HUES48 (cell line): ENCODE measurements at regions not wholly inside any gene's neighbourhood (a gene's known extent, or its start where the extent isn't known, plus 50 kb on each side); places are given as distances from the start of the nearest gene placed in this dataset.
A peak's percentile ranks its signal among the peaks of the same experiment; 100 is the strongest.
"Not testable (repeated sequence)": the region's sequence is repeated elsewhere in the genome, so short reads cannot be mapped to it uniquely, and the experiment has no call there.

Experiments used
- H3K27ac ChIP-seq: one replicate; pipeline ENCODE4 v1.7.0; 2013; ENCODE audit warnings: low read depth, low read length, inconsistent platforms
- H3K27me3 ChIP-seq: 2 replicates; pipeline ENCODE4 v1.6.1; 2013; ENCODE audit warnings: mild to moderate bottlenecking, low read length; ENCODE audit not compliant: control insufficient read depth, insufficient read depth
- H3K36me3 ChIP-seq: 2 replicates; pipeline ENCODE4 v1.6.1; 2013; ENCODE audit warnings: low read length; ENCODE audit not compliant: control insufficient read depth, insufficient read depth
- H3K4me1 ChIP-seq: 2 replicates; pipeline ENCODE4 v1.6.1; 2013; ENCODE audit warnings: mild to moderate bottlenecking, low read length; ENCODE audit not compliant: control insufficient read depth, insufficient read depth
- H3K4me3 ChIP-seq: 2 replicates; pipeline ENCODE4 v1.5.1; 2013; ENCODE audit warnings: mild to moderate bottlenecking, low read depth, low read length
- H3K9ac ChIP-seq: 2 replicates; pipeline ENCODE4 v1.6.1; 2013; ENCODE audit warnings: mild to moderate bottlenecking, low read depth, low read length, moderate library complexity
- H3K9me3 ChIP-seq: 2 replicates; pipeline ENCODE4 v1.6.1; 2013; ENCODE audit warnings: low read length; ENCODE audit not compliant: control insufficient read depth, insufficient read depth

DNA sequence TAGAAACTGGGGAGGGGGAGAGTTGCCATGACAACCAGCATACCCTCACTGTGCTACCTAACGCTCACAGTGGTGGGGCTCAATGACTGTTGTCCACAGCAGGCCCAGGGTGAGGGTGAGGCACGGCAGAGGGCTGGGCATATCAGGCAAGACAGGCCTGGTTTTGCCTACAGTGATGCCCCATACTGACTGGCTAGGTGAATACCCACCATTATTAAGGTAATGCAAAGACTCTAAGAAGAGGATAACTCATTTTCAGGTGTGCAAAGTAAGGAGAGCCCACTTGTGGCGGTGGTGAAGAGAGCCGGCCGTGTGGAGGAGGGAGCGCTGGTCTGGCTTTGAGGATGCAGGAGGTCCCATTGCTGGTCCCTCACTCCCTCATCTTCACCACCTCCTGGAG is 422.3 kb downstream of the FUT8 start:
- Histone ChIP-seq H3K27ac (peak overlapping the region; percentile 7), H3K4me1 (peaks cover 25% of the 10 kb centered on the region), H3K36me3 (no peaks in the 10 kb centered on the region), H3K27me3 (no peaks in the 10 kb centered on the region), H3K9me3 (no peaks in the 10 kb centered on the region), H3K9ac (no peak overlapping the region), H3K4me3 (no peak overlapping the region)

DNA sequence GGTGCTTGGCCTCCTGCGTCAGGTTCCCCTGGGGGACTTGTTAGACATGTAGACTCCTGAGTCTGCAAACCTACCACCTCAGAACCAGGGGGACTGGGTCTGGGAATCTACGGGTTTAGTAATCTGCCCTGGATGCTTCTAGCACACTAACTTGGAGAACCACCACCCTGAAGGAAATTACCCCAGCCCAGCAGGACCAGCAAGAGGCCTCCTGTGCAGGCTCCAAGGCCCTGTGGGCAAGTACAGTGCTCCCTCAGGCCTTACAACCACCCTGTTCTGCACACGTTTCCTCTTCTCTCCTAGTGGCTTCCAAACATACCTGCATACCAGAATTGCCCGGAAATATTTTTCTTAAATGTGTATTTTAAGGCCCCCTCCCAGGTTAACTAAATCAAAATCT is 423.0 kb downstream of the FUT8 start:
- H3K4me1 ChIP-seq, result peaks cover 25% of the 10 kb centered on the region
- H3K4me3 ChIP-seq, result no peak overlapping the region
- no peaks in the 10 kb centered on the region for H3K9me3 ChIP-seq
- no peak overlapping the region for H3K9ac ChIP-seq
- no peaks in the 10 kb centered on the region for H3K36me3 ChIP-seq
- no peak overlapping the region for H3K27ac ChIP-seq
- no peaks in the 10 kb centered on the region for H3K27me3 ChIP-seq

DNA sequence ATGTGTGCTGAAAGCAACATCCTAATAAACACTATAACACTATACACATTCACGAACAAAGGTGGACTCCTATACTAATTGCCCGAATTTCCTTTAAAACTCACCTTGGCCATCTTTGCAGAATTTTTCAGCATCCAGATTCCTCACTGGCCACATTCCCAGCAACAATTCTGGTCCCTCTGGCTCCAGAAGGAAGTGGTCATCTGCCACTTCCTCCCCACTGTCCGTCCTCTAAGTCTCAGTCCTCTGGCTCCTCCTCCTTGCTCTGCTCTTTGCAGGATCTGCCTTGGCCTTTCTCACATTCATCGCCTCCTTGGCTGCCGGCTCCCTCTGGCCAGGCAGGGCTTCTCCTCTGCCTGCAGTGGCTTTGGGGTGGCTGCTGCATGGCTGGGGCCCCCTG is 426.0 kb downstream of the FUT8 start:
- no peak overlapping the region for H3K27ac ChIP-seq
- H3K27me3 ChIP-seq, result no peaks in the 10 kb centered on the region
- H3K4me3 ChIP-seq, result no peak overlapping the region
- peaks cover 16% of the 10 kb centered on the region for H3K4me1 ChIP-seq
- H3K9ac ChIP-seq, result no peak overlapping the region
- no peaks in the 10 kb centered on the region for H3K36me3 ChIP-seq
- no peaks in the 10 kb centered on the region for H3K9me3 ChIP-seq

DNA sequence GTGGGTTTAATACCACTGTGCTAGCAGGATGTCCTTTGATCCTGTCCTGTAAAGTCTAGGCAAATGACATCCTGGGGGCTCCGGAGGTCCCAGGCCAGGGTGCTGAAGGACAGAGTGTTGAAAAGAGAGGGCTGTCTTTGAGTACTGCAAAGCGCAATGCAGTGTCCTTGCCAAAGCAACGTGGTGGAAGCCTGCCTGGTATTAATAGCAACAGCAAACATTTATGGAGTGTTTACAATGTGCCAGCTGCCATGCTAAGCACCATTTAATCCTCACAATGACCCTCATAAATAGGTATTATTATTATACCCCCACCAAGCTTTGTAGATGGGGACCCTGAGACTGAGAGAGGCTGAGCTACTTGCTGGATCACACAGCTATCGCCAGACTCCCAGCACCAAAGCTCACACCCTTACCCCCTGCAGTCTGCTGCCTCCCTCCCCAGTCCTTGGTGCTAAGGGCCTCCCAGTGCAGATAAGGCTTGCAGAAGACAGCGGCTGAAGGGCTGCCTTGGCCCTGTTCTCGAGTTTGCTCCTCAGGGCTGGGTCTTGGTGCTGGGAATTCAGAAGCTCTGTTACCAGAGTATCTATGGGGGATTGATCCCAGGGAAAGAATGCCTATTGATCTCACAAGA is 427.7 kb downstream of the FUT8 start:
- H3K4me1 ChIP-seq, result peaks cover 4% of the 10 kb centered on the region
- no peaks in the 10 kb centered on the region for H3K27me3 ChIP-seq
- no peaks in the 10 kb centered on the region for H3K36me3 ChIP-seq
- no peaks in the 10 kb centered on the region for H3K9me3 ChIP-seq
- no peak overlapping the region for H3K27ac ChIP-seq
- no peak overlapping the region for H3K4me3 ChIP-seq
- H3K9ac ChIP-seq, result no peak overlapping the region

DNA sequence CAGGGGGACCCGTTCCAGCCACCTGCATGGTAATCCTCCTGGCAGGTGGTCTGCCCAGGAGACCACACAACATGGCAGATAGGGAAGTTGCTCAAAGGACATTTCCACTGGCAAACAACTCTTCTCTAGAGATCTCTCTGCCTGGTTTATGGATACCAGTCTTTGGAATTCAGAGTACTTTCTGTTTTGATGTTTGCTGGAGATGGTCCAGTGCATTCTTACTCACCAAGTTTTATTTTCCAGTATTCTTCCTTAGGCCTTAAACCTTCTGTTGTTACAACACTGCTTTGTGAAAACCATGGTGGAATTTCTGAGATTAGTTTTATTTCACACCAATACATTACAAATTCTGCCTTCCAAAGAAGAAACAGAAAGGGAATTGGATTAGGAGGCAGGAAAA is 428.3 kb downstream of the FUT8 start:
- Histone ChIP-seq H3K4me1 (peaks cover 3% of the 10 kb centered on the region; the same call in 1 of the 2 replicates), H3K36me3 (no peaks in the 10 kb centered on the region), H3K27me3 (no peaks in the 10 kb centered on the region), H3K4me3 (no peak overlapping the region), H3K9ac (no peak overlapping the region), H3K27ac (no peak overlapping the region), H3K9me3 (no peaks in the 10 kb centered on the region)

DNA sequence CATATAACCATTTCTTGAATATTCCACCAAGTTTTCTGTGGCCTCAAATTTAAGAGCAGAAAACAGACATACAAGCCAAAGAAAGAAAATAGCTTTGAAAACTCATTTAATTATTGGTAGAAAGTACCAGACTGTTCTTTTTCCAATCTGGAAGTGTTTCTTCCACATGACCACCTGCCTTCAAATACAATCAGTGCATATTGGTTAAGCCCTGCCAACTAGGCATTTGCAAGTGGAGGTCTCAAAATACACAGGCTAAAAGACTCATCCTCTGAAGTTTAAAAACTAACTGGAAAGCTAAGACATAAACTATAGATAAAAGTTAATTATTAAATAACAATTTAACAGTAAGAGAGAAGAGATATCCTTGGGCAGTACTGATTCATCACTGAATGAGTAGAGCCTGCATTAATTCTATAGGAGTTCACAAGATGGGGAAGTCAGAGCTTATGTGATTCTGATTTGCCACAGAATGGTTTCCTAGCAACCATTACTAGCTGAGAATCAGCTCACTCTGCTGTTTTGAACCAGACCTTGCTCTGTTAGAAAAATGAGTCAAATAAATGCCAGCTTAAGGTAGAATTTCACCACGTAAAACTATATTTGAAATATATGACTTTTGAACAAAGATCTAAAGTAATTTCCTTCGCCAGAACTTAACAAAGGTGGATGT is 433.8 kb downstream of the FUT8 start:
- Histone ChIP-seq H3K9me3 (no peaks in the 10 kb centered on the region), H3K4me3 (no peak overlapping the region), H3K27me3 (no peaks in the 10 kb centered on the region), H3K36me3 (no peaks in the 10 kb centered on the region), H3K9ac (no peak overlapping the region), H3K4me1 (no peaks in the 10 kb centered on the region), H3K27ac (no peak overlapping the region)

DNA sequence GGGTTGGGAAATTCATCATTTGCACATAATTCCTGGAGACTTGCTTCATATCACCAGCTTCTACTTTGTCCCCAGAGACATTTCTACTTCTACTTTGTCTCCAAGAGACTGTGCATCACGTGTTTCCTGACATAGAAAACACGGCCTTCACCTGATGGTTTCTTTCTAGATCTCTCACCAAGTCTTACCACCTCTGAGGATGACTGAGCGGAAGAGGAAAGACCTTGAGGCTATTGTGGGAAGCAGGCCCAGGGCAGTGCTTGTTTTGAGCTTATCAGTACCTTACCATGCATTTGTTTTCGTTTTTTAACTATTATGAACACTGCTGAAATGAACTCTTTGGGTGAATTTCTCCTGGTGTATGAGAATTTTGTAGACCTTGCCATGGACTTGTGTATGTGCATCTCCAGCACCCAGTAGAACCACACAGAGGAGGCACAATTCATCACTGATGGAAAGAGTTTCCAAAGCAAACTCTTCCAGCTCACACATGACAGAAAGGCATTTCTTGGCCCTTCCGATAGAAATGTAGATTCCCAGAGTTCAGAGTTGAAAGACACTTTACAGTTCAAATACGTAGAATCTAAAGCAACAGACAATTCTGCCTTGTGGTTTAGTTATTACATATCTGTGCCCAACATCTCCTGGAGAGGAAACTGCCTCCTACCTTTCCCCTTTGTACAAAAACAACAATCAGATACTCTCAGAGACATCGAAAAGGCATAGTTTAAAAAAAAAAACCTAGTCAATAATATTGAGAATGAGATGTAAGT is 434.7 kb downstream of the FUT8 start:
- H3K4me1 ChIP-seq, result no peaks in the 10 kb centered on the region
- H3K36me3 ChIP-seq, result no peaks in the 10 kb centered on the region
- H3K9ac ChIP-seq, result no peak overlapping the region
- H3K27ac ChIP-seq, result no peak overlapping the region
- H3K27me3 ChIP-seq, result no peaks in the 10 kb centered on the region
- no peak overlapping the region for H3K4me3 ChIP-seq
- H3K9me3 ChIP-seq, result no peaks in the 10 kb centered on the region

DNA sequence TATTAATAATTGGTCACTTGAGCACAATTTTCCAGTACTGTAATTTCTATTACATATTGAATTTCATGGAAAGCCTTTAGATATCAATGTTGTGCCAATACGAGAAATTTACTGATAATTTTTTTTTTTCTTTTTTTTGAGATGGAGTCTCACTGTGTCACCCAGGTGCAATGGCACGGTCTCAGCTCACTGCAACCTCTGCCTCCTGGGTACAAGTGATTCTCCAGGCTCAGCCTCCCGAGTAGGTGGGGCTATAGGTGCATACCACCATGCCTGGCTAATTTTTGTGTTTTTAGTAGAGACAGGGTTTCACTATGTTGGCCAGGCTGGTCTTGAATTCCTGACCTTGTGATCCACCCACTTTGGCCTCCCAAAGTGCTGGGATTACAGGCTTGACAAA is 435.4 kb downstream of the FUT8 start:
- H3K36me3 ChIP-seq, H3K9ac ChIP-seq, H3K27me3 ChIP-seq, H3K4me1 ChIP-seq, H3K27ac ChIP-seq, H3K9me3 ChIP-seq, H3K4me3 ChIP-seq: not testable (repeated sequence)

DNA sequence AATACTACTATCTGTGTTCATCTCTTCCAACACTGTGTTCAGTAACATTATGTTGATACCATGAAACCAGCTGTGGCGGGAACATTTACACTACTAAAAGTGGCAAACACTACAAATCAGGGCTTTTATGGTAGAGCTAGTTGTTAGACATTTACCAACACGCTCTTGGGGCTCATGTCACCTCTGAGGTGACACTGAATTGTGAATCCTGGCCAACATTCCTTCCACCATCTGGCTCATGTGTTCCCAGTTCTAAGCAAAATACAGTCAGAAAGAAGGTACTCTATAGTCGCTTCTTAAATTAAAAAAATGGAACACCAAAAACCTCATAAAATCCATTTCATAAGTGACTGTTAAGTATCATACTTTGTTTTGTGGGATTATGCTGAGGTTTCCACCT is 436.6 kb downstream of the FUT8 start:
- no peaks in the 10 kb centered on the region for H3K36me3 ChIP-seq
- H3K27me3 ChIP-seq, result no peaks in the 10 kb centered on the region
- H3K9me3 ChIP-seq, result no peaks in the 10 kb centered on the region
- no peak overlapping the region for H3K9ac ChIP-seq
- no peak overlapping the region for H3K4me3 ChIP-seq
- no peaks in the 10 kb centered on the region for H3K4me1 ChIP-seq
- no peak overlapping the region for H3K27ac ChIP-seq

DNA sequence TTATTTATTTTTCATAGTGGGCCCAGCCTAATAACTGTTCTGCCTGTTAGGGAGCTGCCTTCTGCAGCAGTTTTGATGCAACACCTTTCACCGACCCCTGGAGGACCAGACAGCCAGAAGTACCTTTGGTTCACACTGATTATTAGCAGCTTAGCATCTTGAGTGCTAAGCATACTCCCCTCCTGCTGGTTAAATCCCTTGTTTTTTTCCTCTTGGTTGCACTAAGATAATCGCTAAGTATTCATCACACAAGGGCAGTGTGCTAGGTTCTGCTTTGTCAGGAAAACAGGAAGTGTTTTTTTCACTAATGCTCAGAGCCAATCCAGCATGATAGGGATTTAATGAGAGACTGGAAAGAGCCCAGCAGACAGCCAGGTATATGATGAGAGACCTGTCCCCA is 437.0 kb downstream of the FUT8 start:
- no peaks in the 10 kb centered on the region for H3K36me3 ChIP-seq
- no peak overlapping the region for H3K9ac ChIP-seq
- no peak overlapping the region for H3K27ac ChIP-seq
- no peak overlapping the region for H3K4me3 ChIP-seq
- H3K4me1 ChIP-seq, result no peaks in the 10 kb centered on the region
- H3K27me3 ChIP-seq, result no peaks in the 10 kb centered on the region
- no peaks in the 10 kb centered on the region for H3K9me3 ChIP-seq

DNA sequence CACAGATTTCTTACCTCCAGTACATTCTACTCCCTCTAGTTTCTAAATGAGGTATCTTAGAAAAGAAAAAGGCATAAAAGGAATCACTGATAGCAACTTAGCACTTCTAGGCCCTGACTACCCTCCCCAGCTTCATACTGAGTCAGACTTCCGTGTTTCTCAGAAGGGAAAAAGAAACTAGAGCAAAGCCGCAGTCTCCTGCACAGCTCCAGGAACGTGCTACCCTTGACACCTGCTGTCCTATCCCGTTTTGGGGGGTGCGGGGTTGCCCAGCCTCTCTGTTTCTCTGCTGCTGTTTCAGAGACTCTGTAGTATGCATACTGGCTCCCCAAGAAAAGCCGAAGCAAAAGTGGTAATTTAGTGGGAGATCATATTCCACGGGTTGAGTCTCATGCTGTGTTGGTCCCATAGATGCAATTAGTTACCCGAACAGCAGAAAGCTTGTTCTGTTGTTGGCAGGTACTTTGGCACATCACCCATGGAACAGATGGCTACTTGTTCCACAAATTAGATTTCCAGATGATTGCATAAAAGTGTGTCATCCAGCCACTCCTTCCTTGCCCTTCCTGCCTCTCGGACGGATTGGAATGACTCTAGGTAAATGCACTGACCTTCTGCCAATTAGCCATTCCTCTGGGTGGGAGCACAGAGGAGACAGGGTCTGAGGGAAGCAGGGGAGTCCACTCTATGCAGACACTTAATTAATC is 438.1 kb downstream of the FUT8 start:
- H3K9ac ChIP-seq, result no peak overlapping the region
- H3K27me3 ChIP-seq, result no peaks in the 10 kb centered on the region
- no peaks in the 10 kb centered on the region for H3K4me1 ChIP-seq
- H3K36me3 ChIP-seq, result no peaks in the 10 kb centered on the region
- H3K9me3 ChIP-seq, result no peaks in the 10 kb centered on the region
- no peak overlapping the region for H3K4me3 ChIP-seq
- H3K27ac ChIP-seq, result no peak overlapping the region
